GM21717 (cell line): ENCODE measurements at regions not wholly inside any gene's neighbourhood (a gene's known extent, or its start where the extent isn't known, plus 50 kb on each side); places are given as distances from the start of the nearest gene placed in this dataset.
A peak's percentile ranks its signal among the peaks of the same experiment; 100 is the strongest.

ENCODE experiments used
- ATAC-seq: cut with Tn5 transposase; IDR thresholded peaks from one replicate; pipeline ENCODE4 v1.9.1; 2021; ENCODE audit warnings: mild to moderate bottlenecking, moderate library complexity; ENCODE audit not compliant: unreplicated experiment

- no peak for ATAC-seq
Measured at GRCh38 chr12:124504273-124505000, 63.0 kb downstream of the NCOR2 start.

GRCh38 chr12:124503305-124503704 lies 64.1 kb downstream of the NCOR2 start:
- no peak for ATAC-seq

GRCh38 chr12:124502379-124502778 lies 65.0 kb downstream of the NCOR2 start:
- ATAC-seq: no peak

GRCh38 chr12:124501827-124502226 lies 65.6 kb downstream of the NCOR2 start:
- ATAC-seq: no peak

- no peak for ATAC-seq
Measured at GRCh38 chr12:124501112-124501561, 66.3 kb downstream of the NCOR2 start.

- ATAC-seq: no peak
Measured at GRCh38 chr12:124499898-124500244, 67.5 kb downstream of the NCOR2 start.

- ATAC-seq: no peak
Measured at GRCh38 chr12:124499190-124499753, 68.1 kb downstream of the NCOR2 start.

- no peak for ATAC-seq
Measured at GRCh38 chr12:124498275-124499189, 68.9 kb downstream of the NCOR2 start.

GRCh38 chr12:124497658-124498057 lies 69.8 kb downstream of the NCOR2 start:
- ATAC-seq: no peak

GRCh38 chr12:124497039-124497438 lies 70.4 kb downstream of the NCOR2 start:
- no peak for ATAC-seq

GRCh38 chr12:124496584-124496983 lies 70.8 kb downstream of the NCOR2 start:
- ATAC-seq: no peak

GRCh38 chr12:124495194-124495983 lies 72.0 kb downstream of the NCOR2 start:
- no peak for ATAC-seq

- ATAC-seq: no peak
Measured at GRCh38 chr12:124494751-124495129, 72.7 kb downstream of the NCOR2 start.

- peak; percentile 88 for ATAC-seq
Measured at GRCh38 chr12:124493809-124494750, 73.3 kb downstream of the NCOR2 start.

- ATAC-seq: no peak
Measured at GRCh38 chr12:124492879-124493808, 74.3 kb downstream of the NCOR2 start.

- no peak for ATAC-seq
Measured at GRCh38 chr12:124491856-124492420, 75.5 kb downstream of the NCOR2 start.

GRCh38 chr12:124491310-124491709 lies 76.1 kb downstream of the NCOR2 start:
- no peak for ATAC-seq

GRCh38 chr12:124490584-124491305 lies 76.7 kb downstream of the NCOR2 start:
- ATAC-seq: no peak
